ENCODE measurements at regions not wholly inside any gene's neighbourhood (a gene's known extent, or its start where the extent isn't known, plus 50 kb on each side); places are given as distances from the start of the nearest gene placed in this dataset.

- H3K27me3 ChIP-seq = no peaks in the 10 kb centered on the region
- no peak overlapping the region for H3K4me3 ChIP-seq
- no peaks in the 10 kb centered on the region for H3K36me3 ChIP-seq
- no peak for DNase-seq
- no peak for TF ChIP-seq CTCF (IDR thresholded peaks at IDR 0.05)
- H3K4me1 ChIP-seq = no peaks in the 10 kb centered on the region
- no peak overlapping the region for H3K27ac ChIP-seq
- intact Hi-C loops (cut with DNase I; ENCODE audit: low total_unique reads) = no loop called here
- H3K9me3 ChIP-seq = no peaks in the 10 kb centered on the region
These were observed 115.0 kb downstream of the GGTLC2 start for GRCh38 chr22:22759371-22759770.

- TF ChIP-seq CTCF (IDR thresholded peaks at IDR 0.05) = no peak
- Histone ChIP-seq H3K9me3 (no peaks in the 10 kb centered on the region), H3K27me3 (no peaks in the 10 kb centered on the region), H3K4me3 (no peak overlapping the region), H3K36me3 (no peaks in the 10 kb centered on the region), H3K4me1 (no peaks in the 10 kb centered on the region), H3K27ac (no peak overlapping the region)
- intact Hi-C loops (cut with DNase I; ENCODE audit: low total_unique reads) = no loop called here
- no peak for DNase-seq
These were observed 115.6 kb downstream of the GGTLC2 start for GRCh38 chr22:22759889-22760546.

GRCh38 chr22:22761606-22761962 is 117.2 kb downstream of the GGTLC2 start:
- Histone ChIP-seq H3K4me1 (no peaks in the 10 kb centered on the region), H3K36me3 (no peaks in the 10 kb centered on the region), H3K9me3 (no peaks in the 10 kb centered on the region), H3K27me3 (no peaks in the 10 kb centered on the region), H3K4me3 (no peak overlapping the region), H3K27ac (no peak overlapping the region)
- intact Hi-C loops (cut with DNase I; ENCODE audit: low total_unique reads) = no loop called here
- no peak for DNase-seq
- TF ChIP-seq CTCF (IDR thresholded peaks at IDR 0.05) = no peak

- H3K4me1 ChIP-seq = no peaks in the 10 kb centered on the region
- no peak overlapping the region for H3K4me3 ChIP-seq
- no peak for DNase-seq
- no peak overlapping the region for H3K27ac ChIP-seq
- intact Hi-C loops (cut with DNase I; ENCODE audit: low total_unique reads) = no loop called here
- H3K9me3 ChIP-seq = no peaks in the 10 kb centered on the region
- H3K27me3 ChIP-seq = no peaks in the 10 kb centered on the region
- H3K36me3 ChIP-seq = no peaks in the 10 kb centered on the region
- TF ChIP-seq CTCF (IDR thresholded peaks at IDR 0.05) = no peak
These were observed 117.8 kb downstream of the GGTLC2 start for GRCh38 chr22:22761963-22762772.

- H3K36me3 ChIP-seq = no peaks in the 10 kb centered on the region
- no peaks in the 10 kb centered on the region for H3K9me3 ChIP-seq
- H3K4me3 ChIP-seq = no peak overlapping the region
- DNase-seq = no peak
- no peak overlapping the region for H3K27ac ChIP-seq
- no peaks in the 10 kb centered on the region for H3K4me1 ChIP-seq
- TF ChIP-seq CTCF (IDR thresholded peaks at IDR 0.05) = no peak
- H3K27me3 ChIP-seq = no peaks in the 10 kb centered on the region
- intact Hi-C loops (cut with DNase I; ENCODE audit: low total_unique reads) = no loop called here
These were observed 119.1 kb downstream of the GGTLC2 start for GRCh38 chr22:22763512-22763911.
